Suprapubic skin (tissue), 4 donors: ENCODE measurements at regions not wholly inside any gene's neighbourhood (a gene's known extent, or its start where the extent isn't known, plus 50 kb on each side); places are given as distances from the start of the nearest gene placed in this dataset.

Experiments
- DNase-seq, 2 donors: peaks; one replicate each; pipeline ENCODE4 v3.0.0-alpha.2; 2019; ENCODE audit warnings: low spot score in 2 of 2
- H3K27ac ChIP-seq: fragments of 200-600 bp; sonication (generic); one replicate; pipeline ENCODE4 v1.5.1; 2019
- H3K27me3 ChIP-seq: fragments of 200-600 bp; sonication (generic); one replicate; pipeline ENCODE4 v1.5.1; 2019
- H3K36me3 ChIP-seq: fragments of 200-600 bp; sonication (generic); one replicate; pipeline ENCODE4 v1.5.1; 2019
- H3K4me1 ChIP-seq: fragments of 200-600 bp; sonication (generic); one replicate; pipeline ENCODE4 v1.5.1; 2019
- H3K4me3 ChIP-seq: fragments of 200-600 bp; sonication (generic); one replicate; pipeline ENCODE4 v1.5.1; 2019; ENCODE audit warnings: mild to moderate bottlenecking
- H3K9me3 ChIP-seq: fragments of 200-600 bp; sonication (generic); one replicate; pipeline ENCODE4 v1.5.1; 2019
- EP300 ChIP-seq: sonication (generic); formaldehyde crosslinking; IDR thresholded peaks from one replicate; pipeline ENCODE4 v1.6.1; 2017; ENCODE audit warnings: antibody characterized with exemption
- POLR2A ChIP-seq, 2 donors: fragments of 450-650 bp; IDR thresholded peaks; one replicate each; pipeline ENCODE4 v1.6.1; 2017; ENCODE audit warnings: antibody characterized with exemption in 2 of 2, mild to moderate bottlenecking in 2 of 2, moderate library complexity in 2 of 2
- POLR2AphosphoS5 ChIP-seq, 3 donors: sonication (generic); formaldehyde crosslinking; IDR thresholded peaks; one replicate each; pipeline ENCODE4 v1.6.1; 2017; ENCODE audit warnings: antibody characterized with exemption in 3 of 3
- WGBS: methylation state at CpG from one replicate; pipeline ENCODE4 v1.1.5; 2018; 5-methylcytosine and 5-hydroxymethylcytosine counted together
- TF ChIP-seq, protein P1 (sequence below), 2 donors: fragments of 200-600 bp in 1 of 2; fragments of 450-650 bp in 1 of 2; sonication (generic) in 1 of 2; IDR thresholded peaks; one replicate each; pipeline ENCODE4 v1.5.1; 2016 to 2019; ENCODE audit warnings: antibody characterized with exemption in 2 of 2, mild to moderate bottlenecking in 1 of 2, moderate library complexity in 1 of 2

DNA sequence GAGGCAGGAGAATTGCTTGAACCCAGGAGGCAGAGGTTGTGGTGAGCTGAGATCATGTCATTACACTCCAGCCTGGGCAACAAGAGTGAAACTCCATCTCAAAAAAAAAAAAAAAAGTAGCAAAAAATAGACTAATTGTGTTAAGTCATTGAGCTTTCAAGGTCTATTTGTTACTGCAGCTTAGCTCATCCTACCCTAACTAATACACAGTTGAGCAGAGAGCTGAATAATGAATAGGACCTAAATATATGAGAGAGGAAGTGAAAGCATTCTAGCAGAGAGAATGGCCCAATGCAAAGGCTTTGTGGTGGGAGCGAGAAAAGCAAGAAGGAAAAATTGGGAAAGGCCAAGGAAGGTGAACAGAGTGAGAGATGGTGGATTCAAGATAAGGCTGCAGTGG lies 128.3 kb downstream of the AXIN2 start:
- WGBS: 86% methylated on average over 1 of the region's 1 CpG
- Histone ChIP-seq H3K4me1 (peaks cover 4% of the 10 kb centered on the region), H3K9me3 (no peaks in the 10 kb centered on the region), H3K4me3 (no peak overlapping the region), H3K27ac (no peak overlapping the region), H3K27me3 (peaks cover 10% of the 10 kb centered on the region), H3K36me3 (no peaks in the 10 kb centered on the region)
- no peak for DNase-seq
- TF ChIP-seq, protein P1, sequence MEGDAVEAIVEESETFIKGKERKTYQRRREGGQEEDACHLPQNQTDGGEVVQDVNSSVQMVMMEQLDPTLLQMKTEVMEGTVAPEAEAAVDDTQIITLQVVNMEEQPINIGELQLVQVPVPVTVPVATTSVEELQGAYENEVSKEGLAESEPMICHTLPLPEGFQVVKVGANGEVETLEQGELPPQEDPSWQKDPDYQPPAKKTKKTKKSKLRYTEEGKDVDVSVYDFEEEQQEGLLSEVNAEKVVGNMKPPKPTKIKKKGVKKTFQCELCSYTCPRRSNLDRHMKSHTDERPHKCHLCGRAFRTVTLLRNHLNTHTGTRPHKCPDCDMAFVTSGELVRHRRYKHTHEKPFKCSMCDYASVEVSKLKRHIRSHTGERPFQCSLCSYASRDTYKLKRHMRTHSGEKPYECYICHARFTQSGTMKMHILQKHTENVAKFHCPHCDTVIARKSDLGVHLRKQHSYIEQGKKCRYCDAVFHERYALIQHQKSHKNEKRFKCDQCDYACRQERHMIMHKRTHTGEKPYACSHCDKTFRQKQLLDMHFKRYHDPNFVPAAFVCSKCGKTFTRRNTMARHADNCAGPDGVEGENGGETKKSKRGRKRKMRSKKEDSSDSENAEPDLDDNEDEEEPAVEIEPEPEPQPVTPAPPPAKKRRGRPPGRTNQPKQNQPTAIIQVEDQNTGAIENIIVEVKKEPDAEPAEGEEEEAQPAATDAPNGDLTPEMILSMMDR (IDR thresholded peaks at IDR 0.05): no peak
- TF ChIP-seq POLR2A (IDR thresholded peaks at IDR 0.05) (no peak), EP300 (no peak)

DNA sequence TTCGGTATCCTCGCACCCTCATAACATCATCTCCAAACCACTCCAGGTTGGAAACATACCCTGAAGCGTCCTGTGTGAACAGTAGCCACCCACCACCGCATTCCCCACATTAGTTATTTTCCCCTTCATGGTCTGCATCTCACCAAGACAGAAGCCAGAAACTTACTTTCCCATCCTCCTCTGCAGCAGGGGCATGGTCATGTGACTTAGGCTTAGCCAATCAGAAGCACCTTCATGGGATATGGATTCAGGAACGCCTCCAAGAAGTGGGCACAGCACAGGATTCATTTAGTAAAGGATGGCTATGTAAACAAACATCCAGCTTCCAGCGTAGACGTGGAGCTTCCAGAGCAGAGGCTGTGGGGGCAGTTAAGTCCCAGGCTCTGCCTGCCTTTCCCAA lies 130.3 kb downstream of the AXIN2 start:
- Histone ChIP-seq H3K27me3 (no peaks in the 10 kb centered on the region), H3K4me1 (peaks cover 4% of the 10 kb centered on the region), H3K9me3 (no peaks in the 10 kb centered on the region), H3K27ac (no peak overlapping the region), H3K4me3 (no peak overlapping the region), H3K36me3 (no peaks in the 10 kb centered on the region)
- DNase-seq: no peak
- no peak for TF ChIP-seq EP300
- TF ChIP-seq, protein P1 (IDR thresholded peaks at IDR 0.05): no peak
- no peak for TF ChIP-seq POLR2A (IDR thresholded peaks at IDR 0.05)
- TF ChIP-seq POLR2AphosphoS5 (IDR thresholded peaks at IDR 0.05): no peak
- 88% methylated on average over 7 of the region's 7 CpGs for WGBS

DNA sequence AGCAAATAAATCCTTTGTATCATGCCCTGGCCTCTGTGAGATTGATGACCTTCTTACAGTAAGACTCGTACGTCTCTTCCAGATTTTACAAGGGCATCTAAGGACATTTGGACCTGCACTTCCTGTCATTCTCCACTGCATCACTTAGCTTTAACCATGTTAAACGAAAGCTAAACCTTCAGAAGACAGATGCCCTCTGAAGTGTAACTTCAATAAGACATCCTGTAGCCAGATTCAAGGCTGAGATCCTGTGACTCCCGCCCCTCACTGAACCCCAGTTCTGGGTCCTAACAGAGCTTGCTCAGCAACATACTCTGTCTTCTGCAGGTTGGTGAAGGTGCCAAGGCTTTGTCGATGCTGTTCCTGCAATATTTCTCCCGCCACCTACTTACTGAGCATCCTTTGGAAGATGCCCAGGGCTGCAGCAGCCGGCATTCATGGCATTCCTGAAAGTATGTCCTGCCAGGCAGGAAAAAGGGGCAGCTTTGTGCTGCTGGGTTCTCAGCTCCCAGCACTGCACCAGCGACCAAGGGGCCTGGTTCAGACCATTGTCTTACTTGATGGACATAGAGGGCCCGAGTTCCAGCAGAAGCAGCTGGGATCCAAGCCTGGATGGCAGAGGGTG lies 131.1 kb downstream of the AXIN2 start:
- Histone ChIP-seq H3K36me3 (no peaks in the 10 kb centered on the region), H3K4me1 (peaks cover 4% of the 10 kb centered on the region), H3K9me3 (no peaks in the 10 kb centered on the region), H3K27ac (no peak overlapping the region), H3K4me3 (no peak overlapping the region), H3K27me3 (no peaks in the 10 kb centered on the region)
- WGBS: 70% methylated on average over 9 of the region's 9 CpGs
- DNase-seq: no peak
- TF ChIP-seq EP300 (no peak), POLR2A (IDR thresholded peaks at IDR 0.05) (no peak), POLR2AphosphoS5 (IDR thresholded peaks at IDR 0.05) (no peak)

DNA sequence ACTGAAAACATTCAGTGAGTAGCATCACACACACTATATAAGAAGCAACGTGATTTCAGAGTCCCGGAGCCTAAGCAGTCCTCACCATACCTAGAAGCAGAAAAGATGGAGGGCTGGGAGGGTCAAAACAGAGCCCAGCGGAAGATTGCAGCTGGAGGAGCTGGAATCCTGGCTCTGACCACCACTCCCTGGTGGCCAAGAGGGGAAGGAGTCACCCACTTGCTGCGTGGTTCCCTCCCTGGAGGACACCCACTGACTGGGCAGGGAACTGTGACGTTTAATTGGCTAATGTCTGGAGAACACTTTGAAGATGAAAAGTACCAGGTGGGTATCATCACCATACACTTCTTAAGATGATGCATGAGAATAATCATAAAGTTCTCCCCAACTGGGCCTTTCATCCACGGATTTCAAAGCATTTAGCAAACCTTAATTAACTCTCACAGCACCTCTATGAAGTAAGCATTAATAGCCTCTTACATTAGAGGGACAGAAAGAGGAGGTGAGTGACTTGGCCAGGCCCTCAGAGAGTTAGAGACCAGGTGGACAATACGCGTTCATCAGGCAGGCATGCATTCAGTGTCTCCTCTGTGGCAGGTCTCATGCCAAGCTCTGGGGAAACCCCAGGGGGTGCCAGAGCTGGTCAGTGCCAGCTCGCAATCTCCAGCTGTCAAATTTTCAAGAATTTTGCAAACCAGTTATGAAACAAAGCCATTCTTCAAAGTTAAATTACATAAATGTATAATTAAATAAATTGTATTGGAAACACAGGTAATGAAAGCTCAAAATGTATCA lies 137.9 kb downstream of the AXIN2 start:
- H3K27ac ChIP-seq: no peak overlapping the region
- WGBS: 62% methylated on average over 9 of the region's 9 CpGs
- no peaks in the 10 kb centered on the region for H3K36me3 ChIP-seq
- peaks cover 3% of the 10 kb centered on the region for H3K4me1 ChIP-seq
- no peaks in the 10 kb centered on the region for H3K9me3 ChIP-seq
- H3K27me3 ChIP-seq: no peaks in the 10 kb centered on the region
- TF ChIP-seq POLR2A (IDR thresholded peaks at IDR 0.05) (no peak), EP300 (no peak), POLR2AphosphoS5 (IDR thresholded peaks at IDR 0.05) (no peak)
- TF ChIP-seq, protein P1 (IDR thresholded peaks at IDR 0.05): no peak
- DNase-seq: no peak
- no peak overlapping the region for H3K4me3 ChIP-seq

DNA sequence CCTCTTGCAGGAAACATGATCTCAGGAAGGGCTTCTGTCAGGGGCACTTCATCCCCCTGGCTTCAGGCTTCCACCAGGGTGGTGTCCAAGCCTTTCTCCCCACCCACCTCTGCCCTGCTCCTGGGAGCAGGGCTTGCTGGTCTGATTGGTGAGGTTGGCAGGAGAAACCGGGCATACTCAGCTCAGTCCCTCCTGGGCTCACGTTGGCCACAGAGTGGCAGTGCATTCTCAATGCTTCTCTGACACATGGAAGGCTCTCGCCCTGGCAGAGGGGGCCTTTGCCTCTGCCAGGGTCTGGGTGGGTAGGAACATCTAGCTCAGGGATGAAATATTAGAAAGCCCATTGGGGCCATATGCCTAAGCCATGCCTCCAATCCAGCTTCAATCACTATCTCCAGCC lies 142.8 kb downstream of the AXIN2 start:
- Histone ChIP-seq H3K27ac (no peak overlapping the region), H3K36me3 (no peaks in the 10 kb centered on the region), H3K4me1 (peaks cover 3% of the 10 kb centered on the region), H3K9me3 (no peaks in the 10 kb centered on the region), H3K4me3 (no peak overlapping the region), H3K27me3 (no peaks in the 10 kb centered on the region)
- WGBS: 14% methylated on average over 3 of the region's 3 CpGs
- TF ChIP-seq EP300 (no peak), POLR2A (IDR thresholded peaks at IDR 0.05) (no peak), POLR2AphosphoS5 (IDR thresholded peaks at IDR 0.05) (no peak)
- TF ChIP-seq, protein P1 (IDR thresholded peaks at IDR 0.05): no peak
- DNase-seq: no peak
